ENCODE measurements at regions not wholly inside any gene's neighbourhood (a gene's known extent, or its start where the extent isn't known, plus 50 kb on each side); places are given as distances from the start of the nearest gene placed in this dataset.

GRCh38 chr2:118464046-118464445, 375.8 kb downstream of the INSIG2 start:
- Mint-ChIP-seq H3K27ac (no peak overlapping the region), H3K4me1 (ENCODE audit: low read depth) (no peaks in the 10 kb centered on the region), H3K36me3 (ENCODE audit: low read depth) (no peaks in the 10 kb centered on the region), H3K9me3 (no peaks in the 10 kb centered on the region), H3K27me3 (ENCODE audit: low read depth) (peaks cover 3% of the 10 kb centered on the region), H3K4me3 (ENCODE audit: low read depth) (no peak overlapping the region)
- intact Hi-C loops (cut with micrococcal nuclease) = no loop called here
- no peak for DNase-seq (ENCODE audit: low spot score)

- DNase-seq (ENCODE audit: low spot score) = no peak
- H3K4me3 Mint-ChIP-seq (ENCODE audit: low read depth) = no peak overlapping the region
- peaks cover 3% of the 10 kb centered on the region for H3K27me3 Mint-ChIP-seq (ENCODE audit: low read depth)
- H3K9me3 Mint-ChIP-seq = no peaks in the 10 kb centered on the region
- H3K27ac Mint-ChIP-seq = no peak overlapping the region
- no peaks in the 10 kb centered on the region for H3K4me1 Mint-ChIP-seq (ENCODE audit: low read depth)
- intact Hi-C loops (cut with micrococcal nuclease) = no loop called here
- no peaks in the 10 kb centered on the region for H3K36me3 Mint-ChIP-seq (ENCODE audit: low read depth)
Observed at GRCh38 chr2:118460425-118460824, 372.2 kb downstream of the INSIG2 start.

- intact Hi-C loops (cut with micrococcal nuclease) = no loop called here
- peaks cover 3% of the 10 kb centered on the region for H3K27me3 Mint-ChIP-seq (ENCODE audit: low read depth)
- no peak overlapping the region for H3K4me3 Mint-ChIP-seq (ENCODE audit: low read depth)
- H3K4me1 Mint-ChIP-seq (ENCODE audit: low read depth) = no peaks in the 10 kb centered on the region
- no peaks in the 10 kb centered on the region for H3K9me3 Mint-ChIP-seq
- no peak for DNase-seq (ENCODE audit: low spot score)
- H3K27ac Mint-ChIP-seq = no peak overlapping the region
- H3K36me3 Mint-ChIP-seq (ENCODE audit: low read depth) = no peaks in the 10 kb centered on the region
Observed at GRCh38 chr2:118459426-118459825, 371.2 kb downstream of the INSIG2 start.

- no peaks in the 10 kb centered on the region for H3K36me3 Mint-ChIP-seq (ENCODE audit: low read depth)
- no peaks in the 10 kb centered on the region for H3K9me3 Mint-ChIP-seq
- H3K27ac Mint-ChIP-seq = no peak overlapping the region
- intact Hi-C loops (cut with micrococcal nuclease) = no loop called here
- DNase-seq (ENCODE audit: low spot score) = no peak
- H3K27me3 Mint-ChIP-seq (ENCODE audit: low read depth) = peaks cover 2% of the 10 kb centered on the region
- H3K4me3 Mint-ChIP-seq (ENCODE audit: low read depth) = no peak overlapping the region
- H3K4me1 Mint-ChIP-seq (ENCODE audit: low read depth) = no peaks in the 10 kb centered on the region
Observed at GRCh38 chr2:118457951-118458350, 369.7 kb downstream of the INSIG2 start.

GRCh38 chr2:118449401-118449800, 361.1 kb downstream of the INSIG2 start:
- Mint-ChIP-seq H3K4me3 (ENCODE audit: low read depth) (no peak overlapping the region), H3K27ac (no peak overlapping the region), H3K36me3 (ENCODE audit: low read depth) (no peaks in the 10 kb centered on the region), H3K4me1 (ENCODE audit: low read depth) (no peaks in the 10 kb centered on the region), H3K27me3 (ENCODE audit: low read depth) (peaks cover 4% of the 10 kb centered on the region), H3K9me3 (no peaks in the 10 kb centered on the region)
- intact Hi-C loops (cut with micrococcal nuclease) = no loop called here
- no peak for DNase-seq (ENCODE audit: low spot score)

DNA sequence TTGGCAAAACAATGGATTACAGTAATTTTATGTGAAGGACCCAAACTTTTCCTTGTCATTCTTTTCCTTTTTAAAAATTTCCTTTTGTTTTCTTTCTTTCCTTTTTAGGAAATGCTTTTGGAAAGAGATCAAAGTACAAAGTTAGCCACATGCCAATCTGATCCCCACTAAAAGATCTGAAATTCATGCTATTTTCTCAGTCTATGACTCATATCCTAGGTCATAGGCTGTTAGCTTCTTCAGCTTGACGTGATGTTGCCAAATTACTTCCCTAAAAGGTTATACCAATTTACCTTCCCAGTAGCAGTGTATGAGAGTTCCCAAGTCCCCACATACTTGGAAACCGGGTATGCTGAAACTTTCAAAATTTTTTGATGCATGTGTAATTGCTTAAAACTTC, 355.3 kb downstream of the INSIG2 start:
- no peak overlapping the region for H3K4me3 Mint-ChIP-seq (ENCODE audit: low read depth)
- DNase-seq (ENCODE audit: low spot score) = no peak
- peaks cover 6% of the 10 kb centered on the region for H3K27me3 Mint-ChIP-seq (ENCODE audit: low read depth)
- H3K27ac Mint-ChIP-seq = no peak overlapping the region
- H3K4me1 Mint-ChIP-seq (ENCODE audit: low read depth) = no peaks in the 10 kb centered on the region
- H3K36me3 Mint-ChIP-seq (ENCODE audit: low read depth) = no peaks in the 10 kb centered on the region
- H3K9me3 Mint-ChIP-seq = no peaks in the 10 kb centered on the region
- intact Hi-C loops (cut with micrococcal nuclease) = no loop called here

GRCh38 chr2:118442996-118443553, 354.8 kb downstream of the INSIG2 start:
- Mint-ChIP-seq H3K27me3 (ENCODE audit: low read depth) (peaks cover 6% of the 10 kb centered on the region), H3K4me3 (ENCODE audit: low read depth) (no peak overlapping the region), H3K36me3 (ENCODE audit: low read depth) (no peaks in the 10 kb centered on the region), H3K4me1 (ENCODE audit: low read depth) (no peaks in the 10 kb centered on the region), H3K27ac (no peak overlapping the region), H3K9me3 (no peaks in the 10 kb centered on the region)
- no peak for DNase-seq (ENCODE audit: low spot score)
- intact Hi-C loops (cut with micrococcal nuclease) = no loop called here

GRCh38 chr2:118442046-118442445, 353.8 kb downstream of the INSIG2 start:
- Mint-ChIP-seq H3K27me3 (ENCODE audit: low read depth) (peaks cover 6% of the 10 kb centered on the region), H3K36me3 (ENCODE audit: low read depth) (no peaks in the 10 kb centered on the region), H3K9me3 (no peaks in the 10 kb centered on the region), H3K4me1 (ENCODE audit: low read depth) (no peaks in the 10 kb centered on the region), H3K27ac (no peak overlapping the region), H3K4me3 (ENCODE audit: low read depth) (no peak overlapping the region)
- no peak for DNase-seq (ENCODE audit: low spot score)
- intact Hi-C loops (cut with micrococcal nuclease) = no loop called here

GRCh38 chr2:118440404-118441098, 352.3 kb downstream of the INSIG2 start:
- peaks cover 9% of the 10 kb centered on the region for H3K27me3 Mint-ChIP-seq (ENCODE audit: low read depth)
- no peak overlapping the region for H3K4me3 Mint-ChIP-seq (ENCODE audit: low read depth)
- no peaks in the 10 kb centered on the region for H3K36me3 Mint-ChIP-seq (ENCODE audit: low read depth)
- no peaks in the 10 kb centered on the region for H3K9me3 Mint-ChIP-seq
- no peak for DNase-seq (ENCODE audit: low spot score)
- intact Hi-C loops (cut with micrococcal nuclease) = no loop called here
- no peak overlapping the region for H3K27ac Mint-ChIP-seq
- H3K4me1 Mint-ChIP-seq (ENCODE audit: low read depth) = no peaks in the 10 kb centered on the region

DNA sequence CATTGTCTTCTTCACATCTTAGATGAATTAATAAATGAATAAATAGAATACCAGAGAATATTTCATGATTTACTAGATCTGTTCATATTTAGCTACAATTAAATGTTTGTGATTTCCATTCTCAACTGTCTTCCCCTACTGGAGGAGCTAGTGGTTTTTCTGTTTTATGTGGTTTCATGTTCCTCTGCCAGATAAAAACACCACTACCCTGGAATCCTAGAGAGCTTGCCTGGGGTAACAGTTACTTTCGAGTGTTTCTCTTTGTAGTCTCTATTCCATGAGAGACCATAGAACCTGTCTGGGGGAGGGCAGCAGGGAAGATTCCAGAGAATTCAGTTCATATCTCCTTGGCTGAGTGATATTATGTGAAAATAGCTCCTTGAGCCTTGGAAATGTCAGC, 349.2 kb downstream of the INSIG2 start:
- H3K27me3 Mint-ChIP-seq (ENCODE audit: low read depth) = peaks cover 6% of the 10 kb centered on the region
- no peak overlapping the region for H3K4me3 Mint-ChIP-seq (ENCODE audit: low read depth)
- H3K9me3 Mint-ChIP-seq = no peaks in the 10 kb centered on the region
- no peak overlapping the region for H3K27ac Mint-ChIP-seq
- H3K36me3 Mint-ChIP-seq (ENCODE audit: low read depth) = no peaks in the 10 kb centered on the region
- intact Hi-C loops (cut with micrococcal nuclease) = no loop called here
- DNase-seq (ENCODE audit: low spot score) = no peak
- no peaks in the 10 kb centered on the region for H3K4me1 Mint-ChIP-seq (ENCODE audit: low read depth)

- intact Hi-C loops (cut with micrococcal nuclease) = no loop called here
- no peak for DNase-seq (ENCODE audit: low spot score)
- H3K27me3 Mint-ChIP-seq (ENCODE audit: low read depth) = peaks cover 5% of the 10 kb centered on the region
Observed at GRCh38 chr2:118431997-118432396, 343.7 kb downstream of the INSIG2 start.

GRCh38 chr2:118431586-118431985, 343.3 kb downstream of the INSIG2 start:
- Mint-ChIP-seq H3K27ac (no peak overlapping the region), H3K4me3 (ENCODE audit: low read depth) (no peak overlapping the region), H3K36me3 (ENCODE audit: low read depth) (no peaks in the 10 kb centered on the region), H3K9me3 (no peaks in the 10 kb centered on the region), H3K27me3 (ENCODE audit: low read depth) (peaks cover 3% of the 10 kb centered on the region), H3K4me1 (ENCODE audit: low read depth) (no peaks in the 10 kb centered on the region)
- DNase-seq (ENCODE audit: low spot score) = no peak
- intact Hi-C loops (cut with micrococcal nuclease) = no loop called here

More at GRCh38 chr2:118431997-118432396, 343.7 kb downstream of the INSIG2 start:
- Mint-ChIP-seq H3K4me1 (ENCODE audit: low read depth) (no peaks in the 10 kb centered on the region), H3K4me3 (ENCODE audit: low read depth) (no peak overlapping the region), H3K27ac (no peak overlapping the region), H3K9me3 (no peaks in the 10 kb centered on the region), H3K36me3 (ENCODE audit: low read depth) (no peaks in the 10 kb centered on the region)

GRCh38 chr2:118431165-118431517, 342.9 kb downstream of the INSIG2 start:
- intact Hi-C loops (cut with micrococcal nuclease) = no loop called here
- H3K4me1 Mint-ChIP-seq (ENCODE audit: low read depth) = no peaks in the 10 kb centered on the region
- no peak overlapping the region for H3K4me3 Mint-ChIP-seq (ENCODE audit: low read depth)
- no peak overlapping the region for H3K27ac Mint-ChIP-seq
- DNase-seq (ENCODE audit: low spot score) = no peak
- no peaks in the 10 kb centered on the region for H3K9me3 Mint-ChIP-seq
- peaks cover 2% of the 10 kb centered on the region for H3K27me3 Mint-ChIP-seq (ENCODE audit: low read depth)
- no peaks in the 10 kb centered on the region for H3K36me3 Mint-ChIP-seq (ENCODE audit: low read depth)
